ENCODE measurements at regions not wholly inside any gene's neighbourhood (a gene's known extent, or its start where the extent isn't known, plus 50 kb on each side); places are given as distances from the start of the nearest gene placed in this dataset.

GRCh38 chr10:78529262-78529661 is 495.6 kb downstream of the RPS24 start:
- no peak for DNase-seq

GRCh38 chr10:78531088-78531487 is 497.4 kb downstream of the RPS24 start:
- no peak for DNase-seq

DNA sequence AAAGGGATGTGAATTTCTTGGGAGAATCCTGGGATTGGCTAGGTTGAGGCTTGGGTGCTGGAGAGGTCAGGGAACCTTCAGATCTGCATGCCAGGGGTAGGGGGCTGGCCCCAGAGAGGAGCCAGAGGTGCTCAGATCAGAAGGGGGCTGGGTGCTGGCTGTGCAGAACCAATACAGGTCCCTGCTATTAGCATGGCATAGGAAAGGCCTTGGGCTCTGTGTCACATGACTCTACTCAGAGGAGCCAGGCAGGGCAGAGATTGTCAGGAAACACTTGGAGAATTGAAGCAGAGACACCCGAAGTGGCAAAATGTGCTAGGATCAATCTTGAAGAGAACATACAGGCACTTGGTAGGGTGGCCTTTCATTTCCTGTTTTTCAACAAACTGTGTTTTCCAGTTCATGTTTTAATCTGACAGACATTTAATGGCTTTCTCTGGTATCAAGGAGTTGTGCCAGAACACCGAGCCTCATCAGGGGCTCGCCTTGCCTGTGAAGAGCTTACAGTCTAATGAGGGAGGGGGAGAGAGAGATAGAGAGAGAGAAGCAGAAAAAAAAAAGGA is 498.9 kb downstream of the RPS24 start:
- DNase-seq = no peak

DNA sequence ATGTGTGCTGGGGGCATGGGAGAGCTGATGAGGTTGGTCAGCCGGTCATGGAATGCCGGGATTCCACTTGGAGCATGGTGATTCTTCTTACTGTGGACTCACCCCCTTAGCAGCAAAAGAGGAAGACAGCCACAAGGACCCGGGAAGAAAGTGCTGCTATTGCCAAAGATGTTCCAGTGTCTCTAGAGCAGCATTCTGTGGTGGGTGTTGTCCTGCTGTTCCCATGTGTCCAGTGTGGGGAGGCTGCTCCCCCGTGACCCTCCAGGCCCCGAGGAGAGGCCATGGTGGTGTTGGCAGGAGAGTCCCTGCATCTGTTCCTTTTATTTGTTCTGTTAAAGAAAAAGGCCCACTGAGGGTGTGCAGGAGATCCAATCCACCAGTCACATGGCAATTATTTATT is 499.4 kb downstream of the RPS24 start:
- DNase-seq = no peak

DNA sequence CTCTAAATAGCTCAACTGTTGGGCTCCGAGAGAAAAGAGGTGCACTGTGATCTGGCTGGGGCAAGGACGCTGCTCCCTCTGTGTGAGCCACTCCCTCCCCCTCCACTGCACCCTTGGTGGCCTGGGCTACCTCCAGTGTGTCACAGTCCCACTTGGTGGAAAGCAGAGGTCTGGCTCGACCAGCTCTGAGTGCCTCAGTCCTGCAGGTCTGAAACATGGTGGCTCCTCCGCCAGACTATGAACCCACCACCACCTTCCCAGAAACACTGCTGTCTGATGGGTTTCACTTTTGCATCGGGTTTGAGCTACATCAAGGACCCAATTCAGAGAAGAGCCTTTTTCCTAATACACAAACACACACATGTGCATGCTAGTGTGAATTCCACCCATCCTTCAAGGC is 500.1 kb downstream of the RPS24 start:
- DNase-seq = no peak

GRCh38 chr10:78535716-78536218 is 502.1 kb downstream of the RPS24 start:
- no peak for DNase-seq

DNA sequence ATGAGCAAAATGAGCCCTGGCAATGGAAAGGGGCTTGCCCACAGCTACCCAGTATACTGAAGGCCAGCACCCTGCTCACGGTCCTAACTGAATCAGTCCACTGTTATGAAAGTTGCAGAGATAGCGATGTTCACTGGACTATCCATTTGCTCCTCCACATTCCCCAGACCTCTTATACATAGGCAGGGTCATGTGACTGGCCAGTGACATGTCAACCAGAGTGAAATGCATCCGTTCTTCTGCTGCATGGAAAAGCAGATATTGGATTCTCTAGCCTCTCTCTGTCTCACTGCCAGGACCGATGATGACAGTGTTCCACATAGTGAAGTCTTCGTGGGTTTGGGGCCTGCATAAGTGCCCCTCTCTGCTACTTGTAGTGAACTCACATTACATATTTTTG is 503.4 kb downstream of the RPS24 start:
- no peak for DNase-seq

GRCh38 chr10:78539247-78539766 is 505.6 kb downstream of the RPS24 start:
- DNase-seq = no peak

- no peak for DNase-seq
Measured at GRCh38 chr10:78540355-78541076, 506.9 kb downstream of the RPS24 start.

- no peak for DNase-seq
Measured at GRCh38 chr10:78541481-78542140, 507.9 kb downstream of the RPS24 start.

GRCh38 chr10:78542141-78542489 is 508.5 kb downstream of the RPS24 start:
- DNase-seq = no peak

- DNase-seq = no peak
Measured at GRCh38 chr10:78542521-78542920, 508.9 kb downstream of the RPS24 start.

GRCh38 chr10:78543031-78543748 is 509.5 kb downstream of the RPS24 start:
- DNase-seq = no peak

DNA sequence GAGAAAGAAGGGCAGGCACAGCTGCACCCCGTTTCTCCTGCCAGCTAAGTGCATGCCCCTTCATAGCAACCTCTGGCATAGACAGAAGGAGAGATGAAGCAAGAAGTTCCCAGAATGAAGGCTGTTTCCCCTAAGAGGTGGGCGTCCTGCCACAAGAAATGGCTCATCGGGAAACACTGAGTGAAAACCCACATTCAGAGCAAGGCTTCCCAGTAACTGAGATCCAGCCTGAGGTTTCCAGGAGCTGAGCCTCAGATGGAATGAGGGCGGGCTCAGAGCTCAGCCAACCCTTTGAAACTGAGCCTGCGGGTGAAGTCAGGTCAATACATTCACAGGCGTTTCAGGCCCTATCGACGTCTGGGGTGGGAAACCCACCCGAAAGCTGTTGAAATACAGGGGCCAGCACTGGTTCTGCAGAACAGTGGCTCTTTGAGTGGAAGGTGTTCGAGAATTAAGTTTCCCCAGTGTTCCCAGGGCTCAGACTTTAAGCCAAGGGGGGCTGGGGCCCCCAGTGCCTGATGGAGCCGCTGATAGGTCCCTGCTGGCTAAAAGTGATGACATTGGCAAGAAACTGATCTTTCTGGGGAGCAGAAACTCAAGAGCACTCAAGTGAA is 510.2 kb downstream of the RPS24 start:
- DNase-seq = no peak

- no peak for DNase-seq
Measured at GRCh38 chr10:78544423-78545090, 510.9 kb downstream of the RPS24 start.

- no peak for DNase-seq
Measured at GRCh38 chr10:78545756-78546155, 512.1 kb downstream of the RPS24 start.

DNA sequence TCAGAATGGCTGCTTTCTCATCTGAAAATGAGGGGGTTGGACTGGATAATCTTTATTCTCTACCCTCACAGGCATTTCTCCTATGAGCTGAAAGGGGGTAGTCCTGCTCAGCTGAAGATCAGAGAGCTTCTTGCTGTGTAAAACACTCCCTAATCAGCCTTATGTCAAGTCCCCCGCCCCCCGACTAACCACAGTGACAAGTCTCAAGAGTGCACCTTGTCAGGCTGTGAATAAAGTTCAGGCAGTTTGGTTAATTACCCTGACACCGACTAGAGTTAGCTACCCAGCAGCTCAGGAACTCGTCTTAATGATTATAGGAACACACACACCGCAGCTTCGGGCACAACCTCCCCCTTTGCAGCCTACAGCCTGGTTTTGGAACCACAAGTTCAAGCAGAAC is 513.7 kb downstream of the RPS24 start:
- DNase-seq = no peak

DNA sequence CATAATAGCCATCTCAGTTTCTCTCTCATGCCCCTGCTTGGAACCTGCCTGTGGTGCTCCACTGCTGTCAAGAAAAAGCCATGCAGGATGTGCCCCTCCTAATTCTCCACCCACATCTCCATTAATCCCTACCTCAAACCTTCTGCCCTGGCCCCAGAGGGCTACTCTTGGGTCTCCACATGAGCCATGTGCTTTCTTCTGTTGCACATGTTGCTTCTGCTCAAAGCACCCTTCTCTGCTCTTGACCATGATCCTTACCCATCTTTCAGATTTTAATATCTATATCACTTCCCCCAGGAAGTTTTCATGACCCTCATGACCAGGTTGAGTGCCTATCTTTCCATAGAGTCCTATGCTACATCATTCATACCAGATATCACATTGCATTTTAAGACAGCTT is 514.2 kb downstream of the RPS24 start:
- DNase-seq = no peak

DNA sequence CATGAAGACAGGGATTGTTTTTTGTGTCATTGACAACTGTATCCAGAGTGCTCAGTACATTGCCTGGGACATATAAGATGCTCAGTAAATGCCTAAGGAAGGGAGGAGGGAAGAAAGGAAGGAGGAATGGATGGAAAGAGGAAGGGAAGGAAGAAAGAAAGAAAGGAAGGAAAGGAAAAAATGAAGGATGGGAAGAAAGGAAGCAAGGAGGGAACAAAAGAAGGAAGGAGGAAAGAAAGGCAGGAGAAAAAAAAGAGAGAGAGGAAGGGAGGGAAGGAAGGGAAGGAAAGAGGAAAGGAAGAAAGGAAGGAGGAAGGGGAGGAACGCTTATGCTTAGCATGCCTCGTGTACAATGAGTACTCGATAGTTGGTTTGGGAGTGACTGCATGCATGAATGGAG is 514.7 kb downstream of the RPS24 start:
- no peak for DNase-seq

GRCh38 chr10:78549140-78549935 is 515.7 kb downstream of the RPS24 start:
- DNase-seq = no peak

- DNase-seq = no peak
Measured at GRCh38 chr10:78550090-78550489, 516.4 kb downstream of the RPS24 start.

- DNase-seq = no peak
Measured at GRCh38 chr10:78550716-78551115, 517.1 kb downstream of the RPS24 start.
